GM18498 (cell line): ENCODE measurements at regions not wholly inside any gene's neighbourhood (a gene's known extent, or its start where the extent isn't known, plus 50 kb on each side); places are given as distances from the start of the nearest gene placed in this dataset.

Experiments used
- ATAC-seq: cut with Tn5 transposase; IDR thresholded peaks from one replicate; pipeline ENCODE4 v1.9.1; 2021; ENCODE audit warnings: mild to moderate bottlenecking, moderate library complexity; ENCODE audit not compliant: unreplicated experiment

DNA sequence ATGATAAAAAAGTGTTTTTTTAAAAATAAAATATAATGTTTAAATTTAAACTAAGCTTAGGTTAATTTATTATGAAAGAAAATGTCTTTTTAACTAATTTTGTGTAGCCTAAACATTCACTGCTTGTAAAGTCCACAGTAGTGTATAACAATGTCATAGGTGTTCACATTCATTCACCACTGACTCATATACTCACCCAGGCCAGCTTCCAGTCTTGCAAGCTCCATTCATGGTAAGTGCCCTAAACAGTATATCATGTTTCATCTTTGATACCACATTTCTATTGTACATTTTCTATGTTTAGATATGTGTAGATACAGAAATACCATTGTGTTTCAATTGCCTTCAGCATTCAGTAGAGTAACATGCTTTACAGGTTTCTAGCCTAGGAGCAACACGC, 530.3 kb downstream of the EPHA5 start:
- no peak for ATAC-seq

- no peak for ATAC-seq
Observed at GRCh38 chr4:65126200-65126599, 544.1 kb downstream of the EPHA5 start.

GRCh38 chr4:65120287-65120686, 550.0 kb downstream of the EPHA5 start:
- ATAC-seq: no peak

- ATAC-seq: no peak
Observed at GRCh38 chr4:65102419-65102818, 567.9 kb downstream of the EPHA5 start.

DNA sequence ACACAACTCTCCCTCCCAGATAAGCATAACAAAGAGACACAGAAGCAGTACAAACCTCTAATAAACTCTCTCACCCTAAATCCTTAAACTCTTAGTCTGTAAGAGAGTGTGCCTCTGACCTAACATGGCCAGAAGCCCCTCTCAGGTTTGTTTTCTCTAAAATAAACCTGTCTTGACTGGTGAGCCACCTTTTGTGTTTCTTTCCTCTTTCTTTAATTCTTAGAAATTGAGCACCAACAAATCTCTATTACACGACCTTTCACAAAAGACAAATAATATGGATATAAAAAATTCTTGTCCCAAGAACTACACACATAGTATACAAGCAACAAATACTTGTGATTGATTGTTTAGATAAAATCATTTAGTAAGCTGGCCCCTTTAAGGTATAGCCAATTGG, 573.7 kb downstream of the EPHA5 start:
- no peak for ATAC-seq

- no peak for ATAC-seq
Observed at GRCh38 chr4:65089666-65090065, 580.6 kb downstream of the EPHA5 start.

DNA sequence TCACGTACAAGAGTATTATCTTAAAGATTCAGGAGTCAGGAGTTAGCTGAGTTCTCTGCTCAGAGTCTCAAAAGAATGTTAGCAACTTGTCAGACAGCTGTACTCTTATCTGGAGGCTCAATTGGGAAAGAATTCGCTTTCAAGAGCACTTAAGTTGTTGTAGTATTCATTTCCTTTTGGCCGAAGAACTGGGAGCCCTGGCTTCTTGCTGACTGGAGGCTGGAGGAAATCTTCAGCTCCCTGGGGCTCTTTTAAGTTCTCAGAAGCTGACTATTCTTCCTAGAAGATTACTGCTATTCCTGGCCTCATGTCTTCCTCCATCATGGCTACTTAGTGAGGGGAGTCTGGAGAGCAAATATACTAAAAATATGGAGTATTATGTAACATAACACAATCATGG, 587.2 kb downstream of the EPHA5 start:
- no peak for ATAC-seq

DNA sequence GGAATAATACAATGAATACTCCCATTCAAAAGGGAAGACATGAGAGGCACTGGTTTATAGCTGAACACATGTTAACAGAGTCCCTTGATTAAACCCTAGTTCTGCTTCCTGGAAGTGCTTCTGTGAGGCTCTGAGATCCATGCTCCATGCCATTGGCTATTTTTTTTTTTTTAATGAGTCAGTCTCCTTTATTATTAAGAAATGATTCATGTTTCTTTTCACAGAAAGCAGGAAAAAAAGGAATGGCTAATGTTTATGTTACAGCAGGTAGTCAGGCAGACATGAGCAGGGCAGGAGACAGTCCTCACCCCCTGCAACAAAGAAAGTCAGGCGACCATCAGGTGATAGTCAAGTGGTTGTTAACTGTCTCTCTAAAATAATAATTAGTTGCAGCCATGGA, 598.7 kb downstream of the EPHA5 start:
- ATAC-seq: no peak

DNA sequence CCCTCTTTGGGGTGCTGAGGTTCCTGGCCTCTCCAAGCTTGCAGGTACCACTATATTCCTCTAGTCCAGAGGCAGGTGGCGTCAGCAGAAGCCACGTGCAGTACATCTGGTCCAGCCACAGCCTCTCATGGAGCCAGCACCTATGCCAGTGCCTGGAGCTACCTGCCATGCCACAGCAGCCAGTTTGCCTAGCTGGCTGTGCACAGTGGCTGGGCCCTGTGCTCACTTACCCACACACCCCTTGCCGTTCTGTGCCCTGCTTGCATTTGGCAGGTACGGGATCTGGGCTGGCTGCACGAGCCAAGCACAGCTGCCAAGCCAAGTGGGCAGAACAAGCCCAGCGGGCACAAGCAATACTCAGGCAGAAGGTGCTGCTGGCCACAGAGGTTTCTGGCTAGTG, 601.1 kb downstream of the EPHA5 start:
- ATAC-seq: no peak

GRCh38 chr4:65066106-65066505, 604.2 kb downstream of the EPHA5 start:
- no peak for ATAC-seq

DNA sequence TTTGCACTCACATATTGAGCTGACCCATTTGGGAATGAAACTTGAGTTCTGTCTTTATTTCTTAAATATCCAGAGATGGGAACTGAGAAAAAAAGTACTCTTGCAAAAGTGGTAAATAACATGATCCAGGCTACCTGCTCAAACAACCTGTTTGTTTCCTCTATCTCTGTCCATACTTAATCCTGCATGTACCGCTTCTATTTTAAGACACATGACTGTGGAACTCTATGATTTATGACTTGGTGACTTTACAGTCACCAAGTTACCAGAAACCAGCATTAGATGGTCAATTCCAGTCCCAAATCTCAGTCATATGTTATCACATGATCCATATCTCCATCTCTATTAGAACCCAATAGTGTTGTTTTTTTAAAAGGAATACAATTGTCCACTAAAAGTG, 606.7 kb downstream of the EPHA5 start:
- ATAC-seq: no peak

DNA sequence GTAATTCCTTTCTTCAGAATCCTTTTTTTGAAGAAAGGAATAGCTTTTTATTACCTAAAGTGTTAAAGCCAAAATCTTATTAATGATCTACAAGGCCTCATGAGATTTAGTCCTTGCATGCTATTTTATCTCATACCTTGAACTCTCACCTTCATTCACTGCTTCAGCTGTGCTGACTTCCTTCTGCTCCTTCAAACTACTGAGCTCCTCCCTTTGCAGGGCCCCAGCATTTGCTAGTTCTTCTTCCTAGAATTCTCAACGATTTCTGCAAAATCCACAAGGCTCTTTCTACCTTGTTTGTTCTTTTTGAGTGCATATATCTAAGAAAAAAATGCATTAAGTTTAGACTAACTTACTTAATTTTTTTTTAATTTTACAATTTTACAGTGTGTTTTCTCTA, 619.5 kb downstream of the EPHA5 start:
- no peak for ATAC-seq

- no peak for ATAC-seq
Observed at GRCh38 chr4:65046192-65047133, 623.8 kb downstream of the EPHA5 start.

DNA sequence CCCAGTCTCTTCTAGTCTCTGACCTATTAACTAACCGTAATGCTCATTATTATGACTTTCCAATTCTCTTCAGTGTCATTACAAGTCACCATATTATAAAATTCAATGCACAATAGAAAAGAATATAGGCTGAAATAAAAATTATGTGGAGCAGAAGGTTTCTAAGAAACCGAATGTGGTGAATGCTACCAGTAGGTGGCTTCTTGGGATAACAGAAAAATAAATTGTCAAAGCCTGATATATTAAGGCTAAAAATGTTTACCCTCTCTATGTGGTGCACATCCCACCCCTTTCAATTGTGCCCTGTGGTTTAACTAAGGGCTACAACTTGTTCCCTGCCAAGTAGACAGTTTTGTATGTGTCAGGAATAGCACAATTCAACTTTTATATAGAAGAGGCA, 624.6 kb upstream of the TECRL start:
- no peak for ATAC-seq

- ATAC-seq: no peak
Observed at GRCh38 chr4:65028592-65028991, 619.3 kb upstream of the TECRL start.

DNA sequence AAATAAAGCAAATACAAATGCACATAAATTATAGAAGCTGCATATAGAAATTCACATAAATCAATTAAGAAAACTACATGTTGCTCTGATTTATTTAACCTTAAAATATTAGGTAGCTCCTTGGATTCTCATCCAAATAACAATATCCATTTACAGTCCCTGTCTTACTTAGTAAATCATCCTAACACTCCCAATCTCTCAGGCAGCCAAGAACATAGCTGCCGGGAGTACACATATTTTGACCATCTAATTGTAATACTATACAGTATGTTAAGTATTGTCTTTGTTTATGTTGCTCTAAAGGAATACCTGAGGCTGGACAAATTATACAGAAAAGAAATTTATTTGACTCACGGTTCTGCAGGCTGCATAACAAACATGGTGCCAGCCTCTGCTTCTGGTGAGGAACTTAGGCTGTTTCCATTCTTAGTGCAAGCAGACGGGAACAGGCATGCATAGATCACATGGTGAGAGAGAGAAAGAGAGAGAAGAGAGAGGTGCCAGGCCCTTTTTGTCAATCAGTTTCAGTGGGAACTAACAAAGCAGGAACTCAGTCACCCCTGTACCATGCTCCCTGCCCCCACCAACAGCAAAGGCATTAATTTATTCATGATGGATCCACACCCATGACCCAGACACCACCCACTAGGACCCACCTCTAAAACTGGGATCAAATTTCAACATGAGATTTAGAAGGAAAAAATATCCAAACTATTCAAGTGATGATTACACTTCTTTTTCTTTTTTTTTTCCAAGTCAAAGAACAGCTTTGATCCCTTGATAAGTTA, 614.8 kb upstream of the TECRL start:
- ATAC-seq: no peak

DNA sequence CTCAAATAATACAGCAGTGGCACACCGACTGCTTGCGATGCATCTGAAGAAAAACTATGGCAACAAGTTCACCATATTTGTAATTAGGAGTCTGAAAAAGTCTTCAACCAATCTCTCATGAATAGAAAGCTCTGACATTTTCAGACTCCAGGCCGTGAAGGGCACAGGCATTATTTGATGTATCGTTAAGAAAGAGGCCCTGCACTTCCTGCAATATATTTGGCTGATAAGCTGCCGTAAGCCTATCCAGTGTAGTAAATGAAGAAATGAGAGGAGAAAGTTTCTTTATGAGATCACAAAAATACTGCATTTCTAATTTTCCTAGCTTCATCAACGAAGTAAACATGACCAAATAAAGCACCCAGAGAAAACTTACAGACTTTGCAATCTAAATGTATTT, 613.8 kb upstream of the TECRL start:
- ATAC-seq: no peak

DNA sequence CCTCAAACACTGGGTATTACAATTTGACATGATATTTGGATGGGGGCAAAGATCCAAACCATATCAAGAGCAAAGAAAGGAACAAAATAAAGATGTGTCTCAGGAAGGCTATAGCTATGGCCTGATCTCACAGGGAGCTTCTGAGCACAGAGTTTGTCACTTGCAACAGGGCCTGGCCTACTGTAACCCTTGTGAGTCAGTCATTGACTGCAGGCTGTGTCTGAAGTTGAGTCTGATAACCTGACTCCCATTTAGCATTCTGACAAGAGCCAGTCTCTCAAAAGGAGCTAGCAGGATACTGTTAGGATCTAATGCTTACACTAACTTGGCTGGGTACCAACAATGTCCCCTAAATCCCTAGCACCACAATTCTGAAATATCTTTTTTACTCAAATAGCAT, 612.5 kb upstream of the TECRL start:
- no peak for ATAC-seq

GRCh38 chr4:65021149-65021548, 611.9 kb upstream of the TECRL start:
- no peak for ATAC-seq

DNA sequence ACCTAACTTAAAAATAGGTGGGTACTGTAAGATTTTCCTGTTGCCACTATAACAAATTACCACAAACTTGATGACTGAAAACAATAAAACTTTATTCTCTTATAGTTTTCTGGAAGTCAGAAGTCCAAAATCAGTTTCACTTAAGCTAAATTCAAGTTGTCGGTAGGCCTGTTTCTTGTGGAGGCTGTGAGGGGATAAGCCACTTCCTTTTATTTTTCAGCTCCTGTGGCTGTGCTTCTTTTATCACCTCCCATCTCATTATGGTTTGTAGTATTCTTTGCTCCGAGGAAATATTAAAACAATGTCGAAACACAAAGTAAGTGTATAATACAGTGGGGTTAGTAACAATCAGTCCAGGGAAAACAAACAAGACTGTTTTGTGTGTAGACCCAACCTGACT, 610.5 kb upstream of the TECRL start:
- ATAC-seq: no peak

GRCh38 chr4:65018313-65018712, 609.1 kb upstream of the TECRL start:
- no peak for ATAC-seq

DNA sequence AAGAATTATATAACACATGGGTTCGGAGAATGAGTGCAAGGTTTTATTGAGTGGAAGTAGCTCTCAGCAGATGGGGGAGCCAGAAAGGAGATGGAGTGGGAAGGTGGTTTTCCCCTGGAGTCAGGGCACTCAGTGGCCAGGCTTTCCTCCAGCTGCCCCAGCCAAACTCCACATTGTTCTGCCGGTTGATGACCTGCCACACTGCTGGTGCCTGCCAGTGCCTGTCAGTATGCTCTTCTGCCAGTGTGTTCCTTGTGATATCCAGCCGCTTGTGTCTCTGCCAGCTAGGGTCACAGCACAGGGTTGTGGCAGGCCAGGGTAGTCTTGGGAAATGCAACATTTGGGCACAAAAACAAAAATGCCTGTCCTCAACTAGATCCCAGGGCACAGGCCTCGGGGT, 604.8 kb upstream of the TECRL start:
- ATAC-seq: no peak
